Ecto neural progenitor cell (in vitro differentiated cells): ENCODE measurements at regions not wholly inside any gene's neighbourhood (a gene's known extent, or its start where the extent isn't known, plus 50 kb on each side); places are given as distances from the start of the nearest gene placed in this dataset.

Source experiments
- DNase-seq: peaks from one replicate; pipeline ENCODE4 v3.0.0-alpha.2; 2018; ENCODE audit warnings: low spot score

- no peak for DNase-seq
Observed at GRCh38 chr2:145088756-145089155, 568.8 kb upstream of the ZEB2 start.

GRCh38 chr2:145086910-145087309 lies 567.0 kb upstream of the ZEB2 start:
- DNase-seq = no peak

- no peak for DNase-seq
Observed at GRCh38 chr2:145085612-145086011, 565.7 kb upstream of the ZEB2 start.

GRCh38 chr2:145080426-145080825 lies 560.5 kb upstream of the ZEB2 start:
- no peak for DNase-seq

GRCh38 chr2:145079641-145080040 lies 559.7 kb upstream of the ZEB2 start:
- no peak for DNase-seq

GRCh38 chr2:145078923-145079322 lies 559.0 kb upstream of the ZEB2 start:
- DNase-seq = no peak

GRCh38 chr2:145076085-145076484 lies 556.2 kb upstream of the ZEB2 start:
- DNase-seq = no peak

- DNase-seq = no peak
Observed at GRCh38 chr2:145075454-145076062, 555.6 kb upstream of the ZEB2 start.

GRCh38 chr2:145070703-145071102 lies 550.8 kb upstream of the ZEB2 start:
- no peak for DNase-seq

GRCh38 chr2:145068509-145068908 lies 548.6 kb upstream of the ZEB2 start:
- no peak for DNase-seq

- no peak for DNase-seq
Observed at GRCh38 chr2:145067549-145068030, 547.7 kb upstream of the ZEB2 start.

- no peak for DNase-seq
Observed at GRCh38 chr2:145066856-145067548, 547.1 kb upstream of the ZEB2 start.

GRCh38 chr2:145066151-145066661 lies 546.3 kb upstream of the ZEB2 start:
- no peak for DNase-seq

- no peak for DNase-seq
Observed at GRCh38 chr2:145065342-145065741, 545.4 kb upstream of the ZEB2 start.

- no peak for DNase-seq
Observed at GRCh38 chr2:145064511-145064910, 544.6 kb upstream of the ZEB2 start.

- no peak for DNase-seq
Observed at GRCh38 chr2:145060876-145061275, 541.0 kb upstream of the ZEB2 start.

- DNase-seq = no peak
Observed at GRCh38 chr2:145059914-145060313, 540.0 kb upstream of the ZEB2 start.

- no peak for DNase-seq
Observed at GRCh38 chr2:145059343-145059742, 539.4 kb upstream of the ZEB2 start.

- DNase-seq = no peak
Observed at GRCh38 chr2:145058457-145058856, 538.5 kb upstream of the ZEB2 start.

- no peak for DNase-seq
Observed at GRCh38 chr2:145055651-145056050, 535.7 kb upstream of the ZEB2 start.

GRCh38 chr2:145050134-145050533 lies 530.2 kb upstream of the ZEB2 start:
- DNase-seq = no peak

- no peak for DNase-seq
Observed at GRCh38 chr2:145049475-145049874, 529.6 kb upstream of the ZEB2 start.

GRCh38 chr2:145047554-145047953 lies 527.6 kb upstream of the ZEB2 start:
- DNase-seq = no peak

GRCh38 chr2:145044491-145044890 lies 524.6 kb upstream of the ZEB2 start:
- DNase-seq = no peak
